ENCODE measurements at regions not wholly inside any gene's neighbourhood (a gene's known extent, or its start where the extent isn't known, plus 50 kb on each side); places are given as distances from the start of the nearest gene placed in this dataset.

DNA sequence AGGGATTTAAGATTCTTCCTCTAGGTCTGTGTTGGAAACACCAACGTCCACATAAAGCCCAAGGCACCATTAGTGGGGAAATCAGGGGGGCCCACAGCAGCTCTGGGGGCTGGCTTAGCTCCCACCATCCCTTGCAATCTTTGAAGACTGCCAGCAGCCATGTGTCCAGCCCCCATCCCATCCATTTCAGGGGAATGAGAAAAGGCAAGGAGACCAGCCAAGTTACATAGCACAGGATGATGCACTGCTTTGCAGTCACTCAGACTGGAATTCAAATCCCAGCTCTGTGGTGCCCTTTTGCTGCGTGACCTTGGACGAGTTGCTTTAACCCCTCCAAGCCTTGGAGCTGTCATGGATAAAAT, 108.9 kb upstream of the ZMIZ1 start:
- no peak for DNase-seq (ENCODE audit: low read depth in 1 of 2, low spot score in 1 of 2)

- DNase-seq (ENCODE audit: low read depth in 1 of 2, low spot score in 1 of 2), result no peak
Observed at GRCh38 chr10:78960316-78960800, 108.4 kb upstream of the ZMIZ1 start.

DNA sequence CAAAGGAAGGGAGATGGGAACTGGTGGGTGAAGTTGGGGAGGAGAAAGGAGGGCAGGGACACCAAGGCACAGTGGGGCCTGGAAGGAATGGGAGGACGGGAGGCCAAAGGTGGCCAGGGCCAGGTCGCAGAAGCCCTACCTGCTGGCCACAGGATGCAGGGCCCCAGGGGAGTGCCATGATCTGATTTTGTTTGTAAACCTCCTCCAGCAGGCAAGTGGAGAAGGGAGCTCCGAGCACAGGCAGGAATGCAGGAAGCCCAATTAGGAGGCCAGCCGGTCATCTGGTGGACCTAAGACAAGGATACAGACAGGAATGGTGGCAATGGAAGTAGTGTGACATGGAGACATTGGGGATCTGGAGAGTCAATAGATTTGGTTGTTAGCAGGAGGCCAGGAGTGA, 107.0 kb upstream of the ZMIZ1 start:
- no peak for DNase-seq (ENCODE audit: low read depth in 1 of 2, low spot score in 1 of 2)

DNA sequence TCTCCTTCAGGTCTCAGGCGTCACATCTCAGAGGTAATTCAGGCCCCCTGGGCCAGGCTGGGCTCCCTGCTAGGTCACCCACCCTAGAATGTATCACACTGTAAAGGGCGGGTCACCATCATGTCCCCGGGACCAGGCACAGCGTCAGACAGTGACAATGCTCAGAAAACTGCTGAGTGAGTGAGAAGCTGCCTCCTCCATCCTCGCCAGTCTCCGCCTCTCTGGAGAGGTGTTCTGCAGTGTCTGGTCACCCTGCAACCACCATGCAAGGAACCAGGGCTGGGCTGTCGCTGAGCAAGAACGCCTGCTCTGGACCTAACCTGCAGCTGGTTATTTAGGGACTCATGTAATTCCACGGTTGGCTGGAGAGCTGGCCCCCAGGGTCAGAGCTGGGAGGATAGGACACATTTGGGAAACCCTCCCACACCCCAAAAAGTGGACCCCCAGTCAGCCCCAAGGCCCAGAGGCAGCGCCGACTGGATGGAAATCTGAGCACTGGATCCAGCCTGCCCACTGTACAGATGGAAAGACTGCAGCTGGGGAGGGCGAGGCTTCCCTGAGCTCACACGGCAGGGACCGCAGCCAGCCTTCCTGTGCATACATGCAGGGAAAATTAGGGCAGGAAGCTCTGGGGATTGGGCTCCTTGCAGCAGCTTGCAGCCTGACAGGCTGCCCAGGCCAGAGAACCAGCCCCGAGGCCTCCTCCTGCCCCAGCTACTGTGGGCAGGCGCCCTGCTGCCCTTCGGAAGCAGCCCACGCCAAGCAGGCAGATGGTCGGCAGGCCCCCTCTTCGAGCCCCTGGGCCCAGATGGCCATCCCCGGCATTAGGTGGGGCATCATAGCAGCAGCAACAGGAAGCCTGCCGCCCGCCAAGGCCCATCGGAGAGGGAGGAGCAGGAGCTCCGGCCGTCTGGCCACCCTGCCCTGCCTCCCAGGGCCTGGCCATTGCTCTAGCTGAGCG, 105.4 kb upstream of the ZMIZ1 start:
- DNase-seq (ENCODE audit: low read depth in 1 of 2, low spot score in 1 of 2), result no peak

DNA sequence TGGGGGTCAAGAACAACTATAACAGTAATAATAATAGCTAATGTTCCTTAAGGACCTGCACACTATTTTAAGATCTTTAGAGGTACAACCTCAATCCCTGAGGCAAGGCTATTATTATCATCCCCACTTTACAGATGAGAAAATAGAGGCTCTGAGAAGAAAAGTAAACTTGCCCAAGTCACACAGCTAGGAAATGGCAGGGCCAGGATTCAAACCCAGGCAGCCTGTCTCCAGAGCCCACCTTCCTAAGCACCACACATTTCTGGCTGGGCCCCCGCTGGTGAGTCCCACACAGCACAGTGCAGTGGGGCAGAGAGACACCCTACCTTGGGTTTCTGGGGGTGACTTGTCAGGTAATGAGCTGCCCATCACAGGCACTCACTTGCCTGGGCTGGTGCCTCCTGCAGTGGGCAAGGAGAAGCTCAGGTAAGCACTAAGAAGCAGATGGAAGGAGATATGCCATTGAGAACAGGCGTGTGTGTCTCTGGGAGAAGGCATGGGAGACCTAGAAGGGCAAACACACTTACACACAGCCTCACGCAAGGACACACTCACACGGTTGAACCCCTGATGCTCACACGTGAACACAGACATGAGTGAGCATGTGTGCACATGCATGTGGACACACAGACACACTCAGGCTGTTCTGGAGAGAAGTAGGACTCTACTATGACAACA, 104.4 kb upstream of the ZMIZ1 start:
- no peak for DNase-seq (ENCODE audit: low read depth in 1 of 2, low spot score in 1 of 2)

GRCh38 chr10:78964952-78965633, 103.7 kb upstream of the ZMIZ1 start:
- no peak for DNase-seq (ENCODE audit: low read depth in 1 of 2, low spot score in 1 of 2)

DNA sequence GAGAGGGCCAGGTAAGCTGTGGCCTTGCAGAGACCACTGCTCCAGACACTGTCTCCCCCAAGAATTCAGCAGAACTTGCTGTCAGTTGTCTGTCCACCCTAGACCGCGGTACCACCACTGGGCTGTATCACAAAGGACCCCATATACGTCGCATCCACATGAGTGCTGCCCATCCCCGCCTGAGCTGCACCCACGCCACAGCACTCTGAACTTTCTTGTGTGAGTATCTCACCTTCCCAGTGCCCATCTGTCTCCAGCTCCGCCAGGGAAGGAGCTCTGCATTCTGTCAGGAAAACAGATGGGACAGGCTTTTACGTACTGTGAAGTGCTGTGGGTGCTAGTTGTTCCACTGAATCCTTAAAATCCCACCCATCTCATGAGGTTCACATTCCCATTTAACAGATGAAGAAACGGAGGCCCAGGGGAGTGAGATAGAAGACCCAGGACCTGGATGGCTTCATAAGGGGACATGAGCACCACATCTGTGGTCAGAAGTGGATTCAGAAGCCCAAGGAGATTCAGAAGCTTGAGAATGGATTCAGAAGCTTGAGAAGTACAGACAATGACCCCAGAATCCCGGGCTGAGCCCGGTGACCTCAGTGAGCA, 102.5 kb upstream of the ZMIZ1 start:
- DNase-seq (ENCODE audit: low read depth in 1 of 2, low spot score in 1 of 2), result no peak

- DNase-seq (ENCODE audit: low read depth in 1 of 2, low spot score in 1 of 2), result no peak
Observed at GRCh38 chr10:78966844-78967488, 101.8 kb upstream of the ZMIZ1 start.

DNA sequence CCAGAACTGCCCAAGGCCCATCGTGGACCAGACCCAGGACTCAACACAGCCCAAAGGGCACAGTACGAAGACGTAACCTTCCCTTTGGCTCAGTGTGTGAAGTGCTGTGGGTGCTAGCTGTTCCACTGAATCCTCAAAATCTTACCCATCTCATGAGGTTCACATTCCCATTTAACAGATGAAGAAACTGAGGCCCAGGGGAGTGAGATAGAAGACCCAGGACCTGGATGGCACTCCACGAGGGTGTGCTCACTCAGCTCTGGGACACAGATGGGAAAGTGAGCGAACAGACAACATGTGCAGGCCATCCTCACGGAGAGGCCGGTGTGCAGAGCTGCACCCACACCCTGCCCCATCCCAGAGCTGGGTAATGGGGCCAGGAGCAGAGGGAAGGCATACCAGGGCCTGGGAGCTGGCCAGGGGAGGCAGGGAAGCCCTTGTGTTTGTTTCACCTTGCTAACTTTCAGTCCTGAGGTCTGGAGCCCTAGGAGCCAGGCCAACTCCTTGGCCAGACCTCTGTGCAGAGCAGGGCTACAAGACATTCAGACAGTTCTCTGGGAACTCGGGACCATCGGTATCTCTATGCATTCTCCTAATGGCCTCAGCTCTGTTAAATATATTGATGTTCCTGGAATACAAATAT, 100.3 kb upstream of the ZMIZ1 start:
- no peak for DNase-seq (ENCODE audit: low read depth in 1 of 2, low spot score in 1 of 2)

- no peak for DNase-seq (ENCODE audit: low read depth in 1 of 2, low spot score in 1 of 2)
Observed at GRCh38 chr10:78968943-78969342, 99.8 kb upstream of the ZMIZ1 start.

- no peak for DNase-seq (ENCODE audit: low read depth in 1 of 2, low spot score in 1 of 2)
Observed at GRCh38 chr10:78969719-78970118, 99.0 kb upstream of the ZMIZ1 start.

GRCh38 chr10:78970261-78970660, 98.5 kb upstream of the ZMIZ1 start:
- no peak for DNase-seq (ENCODE audit: low read depth in 1 of 2, low spot score in 1 of 2)

- no peak for DNase-seq (ENCODE audit: low read depth in 1 of 2, low spot score in 1 of 2)
Observed at GRCh38 chr10:78971094-78971682, 97.6 kb upstream of the ZMIZ1 start.

DNA sequence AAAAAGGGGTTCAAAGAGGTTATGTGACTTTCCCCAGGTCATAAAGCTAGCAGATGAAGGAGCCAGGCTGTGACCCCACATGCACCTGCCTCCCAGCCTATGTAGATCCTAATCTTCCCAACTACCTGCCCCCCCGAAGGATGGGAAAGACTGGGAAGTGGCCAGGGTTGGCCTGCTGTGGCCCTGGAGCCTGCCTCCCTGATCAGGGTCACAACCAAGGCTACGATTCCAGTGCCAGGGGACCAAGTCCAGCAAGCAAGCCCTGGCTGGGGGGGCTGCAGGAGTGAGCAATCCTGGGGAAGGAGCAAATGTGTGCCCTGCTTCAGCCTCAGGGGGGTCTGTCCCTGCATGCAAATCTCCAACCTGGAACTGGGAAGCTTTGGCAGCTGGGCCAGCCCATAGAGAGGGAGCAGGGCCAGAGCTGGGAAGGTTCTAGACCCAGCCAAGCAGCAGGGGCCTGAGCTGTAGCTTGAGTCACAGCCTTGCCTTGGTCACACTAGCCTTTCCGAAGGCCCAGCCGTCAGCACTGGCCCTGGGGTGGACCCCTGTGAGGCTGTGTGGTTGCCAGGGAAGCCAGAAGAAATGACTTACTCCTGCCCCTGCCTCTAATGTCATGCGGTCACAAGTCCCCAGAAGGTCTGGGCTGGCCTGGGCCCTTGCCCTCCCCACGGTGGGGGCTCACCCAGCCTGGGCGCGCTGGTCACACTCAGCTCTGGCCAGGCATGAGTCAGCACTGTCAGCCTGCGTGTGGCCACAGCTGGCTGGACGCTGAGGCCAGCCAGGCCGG, 96.4 kb upstream of the ZMIZ1 start:
- DNase-seq (ENCODE audit: low read depth in 1 of 2, low spot score in 1 of 2), result no peak

- DNase-seq (ENCODE audit: low read depth in 1 of 2, low spot score in 1 of 2), result peak; percentile 21 to 49
Observed at GRCh38 chr10:78972947-78973900, 95.5 kb upstream of the ZMIZ1 start.

DNA sequence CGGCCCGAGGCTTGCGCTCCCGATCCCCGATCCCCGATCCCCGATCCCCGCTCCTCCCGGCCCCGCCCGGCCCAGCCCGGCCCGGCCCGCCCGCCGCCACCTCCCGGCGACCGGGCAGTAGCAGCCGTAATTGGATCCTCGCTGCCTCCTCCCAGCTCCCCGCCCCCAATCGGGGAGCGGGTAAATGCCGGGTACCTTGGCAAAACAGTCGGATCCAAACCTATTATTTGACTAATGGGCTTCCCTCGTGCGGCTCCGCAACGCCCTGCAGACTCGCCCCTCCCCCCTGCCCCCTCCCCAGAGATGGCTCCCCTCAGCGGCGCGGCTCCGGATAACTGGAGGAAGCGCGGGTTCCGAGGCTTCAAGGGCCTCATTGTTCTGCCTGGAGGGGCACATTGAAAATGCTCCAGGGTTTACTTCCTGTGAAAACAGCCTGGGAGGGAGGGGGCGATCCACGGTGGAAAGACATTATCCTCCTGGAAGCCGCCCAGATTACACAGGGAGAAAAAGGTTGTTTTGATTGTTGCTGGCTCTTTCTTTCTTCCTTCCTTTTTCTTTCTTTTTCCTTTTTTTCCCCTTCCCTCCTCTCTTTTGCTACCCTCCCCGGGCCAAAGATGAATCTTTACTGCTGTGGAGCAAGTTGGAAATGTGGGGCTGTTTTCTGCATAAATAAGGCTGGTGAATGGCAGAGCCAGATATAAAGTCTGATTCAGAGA, 94.7 kb upstream of the ZMIZ1 start:
- peak in 1 of 2 donors; percentile 18 for DNase-seq (ENCODE audit: low read depth in 1 of 2, low spot score in 1 of 2)

- peak in 1 of 2 donors; percentile 37 for DNase-seq (ENCODE audit: low read depth in 1 of 2, low spot score in 1 of 2)
Observed at GRCh38 chr10:78974617-78975317, 94.0 kb upstream of the ZMIZ1 start.

Measured in activated T-helper 1 cell treated with anti-CD3 and anti-CD28 coated beads, Interleukin-2, amount 50 U/mL, for 16 hours (primary cell).